HG02973 (cell line): ENCODE measurements at regions not wholly inside any gene's neighbourhood (a gene's known extent, or its start where the extent isn't known, plus 50 kb on each side); places are given as distances from the start of the nearest gene placed in this dataset.

ENCODE experiments used
- ATAC-seq: cut with Tn5 transposase; IDR thresholded peaks from one replicate; pipeline ENCODE4 v1.9.1; 2021; ENCODE audit warnings: moderate library complexity; ENCODE audit not compliant: unreplicated experiment

DNA sequence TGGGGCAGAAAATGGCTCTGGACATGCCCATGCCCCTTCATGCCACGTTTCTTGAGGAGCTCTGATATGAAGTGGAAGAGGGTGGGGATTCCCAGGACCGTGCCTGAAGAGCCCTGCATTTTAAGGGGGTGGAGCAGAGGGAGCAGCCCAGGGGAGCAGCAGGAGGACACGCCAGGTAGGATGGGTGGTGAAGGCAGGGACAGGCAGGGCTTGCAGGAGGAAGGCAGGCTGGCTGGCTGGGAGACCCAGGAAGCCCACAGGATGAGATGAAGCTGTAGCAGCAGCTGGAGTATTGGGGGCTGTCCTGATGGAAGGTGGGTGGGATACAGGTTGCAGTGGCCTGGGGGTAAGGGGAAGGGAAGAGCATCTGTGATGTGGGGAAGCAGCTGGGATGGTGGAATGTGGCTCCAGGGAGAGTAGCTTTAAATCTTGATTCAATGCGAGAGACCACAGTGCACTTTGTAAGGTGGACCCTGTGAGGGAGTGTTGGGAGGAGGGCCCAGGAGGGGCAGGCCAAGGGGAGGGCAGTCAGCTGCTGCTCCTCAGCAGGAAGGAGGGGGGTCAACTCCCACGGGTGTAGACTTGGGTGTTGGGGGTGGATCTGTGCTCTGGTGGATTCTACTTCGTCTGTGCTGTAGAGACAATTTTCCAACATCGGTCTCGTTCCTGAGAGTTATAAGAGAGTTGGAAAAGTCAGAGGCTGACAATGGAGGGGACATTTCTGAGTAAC lies 242.6 kb upstream of the IRX4 start:
- ATAC-seq = no peak

DNA sequence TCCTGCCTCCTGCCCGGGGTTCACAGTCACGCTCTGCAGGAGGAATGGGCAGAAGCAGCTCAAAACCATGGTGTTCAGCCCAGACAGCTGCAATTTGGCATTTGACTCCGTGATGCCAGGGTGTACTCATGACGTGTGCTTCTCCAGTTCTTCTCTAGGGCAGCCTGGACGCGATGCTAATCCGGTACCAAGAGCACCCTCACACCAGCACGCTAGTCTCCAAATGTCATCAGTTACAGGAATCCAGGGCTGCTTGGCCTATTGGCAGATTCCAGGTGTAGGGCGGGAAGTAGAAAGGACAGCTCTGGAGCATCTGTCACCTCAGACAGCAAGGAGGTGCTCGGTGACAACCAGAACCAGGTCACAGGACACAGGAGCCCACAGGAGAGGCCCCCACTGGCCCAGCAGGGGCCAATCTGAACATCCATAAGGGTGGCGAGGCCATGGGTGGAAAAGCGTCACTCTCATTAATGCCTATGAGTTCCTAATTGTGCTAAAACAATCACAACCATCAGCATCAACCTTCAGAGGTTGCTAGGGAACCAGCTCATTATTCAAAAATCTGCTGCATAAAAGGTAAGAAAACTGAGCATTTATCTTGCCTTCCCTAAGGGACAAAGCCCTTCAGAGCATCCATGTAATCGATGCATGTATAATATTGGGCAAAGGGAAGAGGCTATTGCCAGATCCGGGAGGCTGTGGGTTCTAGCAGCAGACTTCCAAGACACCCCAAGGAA lies 241.9 kb upstream of the IRX4 start:
- no peak for ATAC-seq

- no peak for ATAC-seq
Measured at GRCh38 chr5:2123874-2124273, 241.1 kb upstream of the IRX4 start.

DNA sequence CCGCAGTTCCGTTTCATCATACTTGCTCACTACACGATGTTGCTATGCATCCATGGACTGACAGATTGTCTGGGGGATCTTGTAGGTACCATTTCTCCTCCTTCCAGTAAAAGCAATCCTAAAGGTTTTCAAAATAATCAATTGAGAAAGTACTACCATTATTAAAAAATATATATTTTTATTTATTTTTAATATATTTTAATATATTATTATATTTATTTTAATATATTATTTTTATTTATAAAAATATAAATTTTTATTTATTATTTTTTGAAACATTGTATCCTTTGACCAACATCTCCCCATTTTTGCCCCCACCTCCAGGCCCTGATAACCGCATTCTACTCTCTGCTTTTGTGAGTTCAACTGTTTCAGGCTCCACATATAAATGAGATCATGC lies 237.6 kb upstream of the IRX4 start:
- ATAC-seq = no peak

DNA sequence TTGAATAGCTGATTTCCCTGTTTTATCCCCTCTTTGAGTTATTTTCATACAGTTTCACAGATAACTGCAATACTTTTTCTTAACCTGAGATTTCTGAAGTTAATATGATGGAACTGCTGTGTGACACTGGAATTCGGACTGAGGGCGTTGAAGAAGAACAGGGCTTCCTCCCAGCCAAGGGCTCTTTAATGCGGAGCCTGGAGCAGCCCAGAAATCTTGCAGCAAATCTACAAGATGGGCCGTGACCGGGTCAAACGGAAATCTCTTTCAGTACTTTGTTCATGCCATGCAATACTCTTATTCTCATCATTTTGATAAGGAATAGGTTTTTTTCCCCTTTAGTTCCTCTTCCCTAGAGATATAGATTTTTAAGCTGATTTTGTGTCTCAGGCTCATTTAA lies 236.8 kb upstream of the IRX4 start:
- no peak for ATAC-seq

GRCh38 chr5:2113348-2114131 lies 230.8 kb upstream of the IRX4 start:
- no peak for ATAC-seq

DNA sequence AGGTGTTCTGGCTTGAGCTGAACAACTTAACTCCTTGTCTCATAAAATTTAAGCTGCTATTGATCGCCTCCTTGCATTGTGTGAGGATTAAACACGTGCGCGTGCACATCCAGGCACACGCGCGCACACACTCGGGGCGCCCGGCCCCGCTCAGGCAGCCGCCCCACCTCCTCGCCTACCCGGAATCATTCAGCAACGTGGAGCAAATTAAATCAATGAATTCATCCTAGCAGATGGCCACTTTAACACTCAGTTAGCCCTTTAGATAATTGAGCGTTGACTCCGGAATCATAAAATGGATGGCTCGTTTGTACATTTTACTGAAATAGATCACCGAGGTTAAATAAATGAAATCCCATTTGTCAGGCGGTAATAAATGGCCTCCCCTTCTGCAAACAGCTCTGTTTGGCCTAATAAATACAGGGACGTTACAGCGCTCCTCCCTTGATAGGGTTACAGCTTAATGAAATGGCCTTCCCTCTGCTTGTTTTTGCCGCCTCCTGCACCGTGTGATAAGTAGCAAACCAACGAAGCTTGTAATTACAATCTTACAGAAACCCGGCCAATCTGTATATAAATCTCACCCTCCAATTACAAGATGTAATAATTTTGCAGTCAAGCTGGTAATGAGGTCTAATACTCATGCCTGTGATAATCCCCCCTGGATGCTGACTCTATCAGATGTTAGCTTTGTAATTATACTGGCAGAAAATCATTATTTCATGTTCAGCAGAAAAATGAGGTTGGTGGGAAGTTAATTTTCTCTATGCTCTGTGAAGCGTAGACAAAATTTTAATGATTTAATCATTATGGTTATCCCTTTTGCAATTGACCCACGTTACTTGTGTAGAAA lies 229.7 kb upstream of the IRX4 start:
- ATAC-seq = no peak

- no peak for ATAC-seq
Measured at GRCh38 chr5:2111569-2112105, 228.9 kb upstream of the IRX4 start.

DNA sequence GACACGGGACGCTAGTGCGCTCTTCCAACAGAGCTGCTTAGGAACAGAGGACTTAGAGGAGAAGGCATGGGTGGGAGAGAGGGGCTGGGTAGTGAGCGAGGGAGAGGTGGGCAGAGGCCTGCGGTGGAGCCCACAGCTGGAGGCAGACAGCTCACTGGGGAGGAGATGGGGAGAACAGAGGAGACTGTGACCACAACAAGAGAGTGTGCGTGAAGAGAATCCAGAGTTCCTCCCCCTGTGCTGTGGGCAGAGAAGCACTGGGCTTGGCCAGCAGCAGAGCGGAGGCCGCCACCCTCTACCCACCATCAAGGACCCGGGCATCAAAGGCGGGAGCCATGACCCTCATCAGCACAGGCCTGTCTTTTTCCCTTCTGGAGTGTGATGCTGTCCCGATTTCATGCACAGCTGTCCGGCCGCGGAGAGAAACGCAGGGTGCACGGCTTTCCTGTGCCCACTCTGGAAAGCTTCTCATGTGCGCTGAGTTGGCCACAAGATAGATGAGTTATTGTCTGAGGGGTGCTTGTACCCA lies 228.3 kb upstream of the IRX4 start:
- ATAC-seq = no peak

DNA sequence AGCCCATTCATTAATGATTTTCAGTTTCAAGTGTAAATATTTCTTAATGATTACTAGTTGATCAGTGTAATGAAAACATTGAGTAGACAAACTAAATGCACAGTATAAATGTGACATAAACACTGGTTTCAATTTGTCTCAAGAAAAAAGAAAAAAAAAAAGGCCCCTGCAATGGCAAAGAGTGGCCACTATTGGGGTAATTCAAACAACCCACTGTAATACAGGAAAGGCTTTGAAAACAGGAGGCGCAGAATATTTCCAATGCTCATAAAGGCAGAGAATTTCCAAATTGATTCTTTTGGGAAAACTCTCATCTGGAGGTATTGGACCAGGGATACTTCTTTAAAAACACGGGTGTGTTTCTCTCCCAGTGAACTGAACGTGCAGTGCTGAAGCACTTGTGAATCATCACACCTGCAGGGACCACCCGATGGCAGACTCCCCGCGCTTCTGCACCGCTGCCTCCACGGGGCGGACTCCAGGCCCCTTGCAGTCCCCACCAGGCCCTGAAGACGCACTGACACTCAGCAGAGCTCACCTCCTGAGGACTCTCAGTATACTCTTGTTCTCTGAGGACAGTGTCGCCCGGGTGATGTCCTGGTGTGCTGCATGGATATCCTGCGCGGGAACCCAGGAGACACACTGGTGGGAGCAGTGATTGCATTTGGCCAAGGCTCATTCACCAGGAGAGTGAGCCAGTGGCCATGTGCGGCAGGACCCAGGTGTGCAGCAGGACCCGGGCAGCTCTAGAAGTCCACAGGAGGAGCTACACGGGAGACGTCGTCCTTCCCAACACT lies 227.6 kb upstream of the IRX4 start:
- no peak for ATAC-seq

GRCh38 chr5:2109566-2109965 lies 226.8 kb upstream of the IRX4 start:
- no peak for ATAC-seq

GRCh38 chr5:2106721-2107120 lies 224.0 kb upstream of the IRX4 start:
- ATAC-seq = no peak

DNA sequence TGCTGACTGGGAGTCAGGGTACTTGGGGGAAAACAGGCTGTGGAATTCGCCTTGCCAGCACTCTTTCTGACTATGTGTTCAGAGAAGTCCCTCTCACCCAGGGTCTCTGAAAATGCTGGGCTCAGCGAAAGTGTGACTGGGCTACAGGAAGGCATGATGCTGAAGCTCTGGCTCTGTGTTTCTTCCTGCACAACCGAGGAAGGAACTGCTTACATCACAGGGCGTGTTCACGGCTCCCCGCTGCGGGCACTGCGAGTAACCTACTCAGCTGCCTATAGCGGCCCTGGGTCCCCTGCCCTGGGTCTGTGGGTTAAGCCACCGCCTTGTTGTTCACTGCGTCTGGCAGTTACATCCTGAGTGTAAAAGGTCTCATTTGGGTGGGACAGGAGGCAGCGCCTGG lies 222.4 kb upstream of the IRX4 start:
- ATAC-seq = no peak

DNA sequence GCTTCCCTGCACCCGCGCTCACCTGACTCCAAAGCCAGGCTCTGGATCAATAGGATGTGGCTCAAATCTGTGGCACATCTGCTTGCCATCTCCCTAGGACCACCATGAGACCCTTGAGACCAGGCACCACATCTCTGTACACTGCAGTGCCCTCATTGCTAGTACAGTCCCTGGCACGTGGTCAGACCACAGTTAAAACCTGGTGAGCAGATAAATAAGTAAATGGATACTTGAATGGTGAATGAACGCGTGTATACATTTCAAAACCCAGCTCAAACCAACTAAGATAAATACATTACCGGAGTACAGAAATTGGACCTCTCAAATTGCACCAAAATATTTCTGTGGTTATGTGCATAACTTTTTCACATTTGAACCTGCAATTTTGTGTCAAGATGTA lies 221.2 kb upstream of the IRX4 start:
- no peak for ATAC-seq

GRCh38 chr5:2102819-2103776 lies 220.4 kb upstream of the IRX4 start:
- ATAC-seq = no peak

DNA sequence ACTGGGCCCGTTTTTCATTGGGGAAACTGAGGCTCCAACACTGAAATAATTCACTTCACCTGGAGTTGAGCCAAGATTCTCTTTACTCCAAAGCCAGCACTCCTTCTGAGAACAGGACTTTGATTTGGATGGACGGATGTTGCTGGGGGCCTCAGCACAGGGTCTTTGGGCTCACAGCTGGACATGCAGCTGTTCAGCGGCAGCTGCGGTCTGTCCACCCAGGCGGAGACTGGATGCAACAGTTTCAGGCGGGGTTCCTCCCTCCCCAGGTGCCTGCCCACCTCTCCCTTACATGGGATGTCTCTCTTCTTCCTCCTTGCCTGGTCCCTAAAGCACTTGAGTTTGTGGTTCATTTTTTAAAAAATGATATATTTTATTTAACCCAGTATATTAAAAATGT lies 219.0 kb upstream of the IRX4 start:
- no peak for ATAC-seq

GRCh38 chr5:2096887-2097505 lies 214.3 kb upstream of the IRX4 start:
- no peak for ATAC-seq

GRCh38 chr5:2095011-2095410 lies 212.3 kb upstream of the IRX4 start:
- no peak for ATAC-seq
